ENCODE measurements at regions not wholly inside any gene's neighbourhood (a gene's known extent, or its start where the extent isn't known, plus 50 kb on each side); places are given as distances from the start of the nearest gene placed in this dataset.

DNA sequence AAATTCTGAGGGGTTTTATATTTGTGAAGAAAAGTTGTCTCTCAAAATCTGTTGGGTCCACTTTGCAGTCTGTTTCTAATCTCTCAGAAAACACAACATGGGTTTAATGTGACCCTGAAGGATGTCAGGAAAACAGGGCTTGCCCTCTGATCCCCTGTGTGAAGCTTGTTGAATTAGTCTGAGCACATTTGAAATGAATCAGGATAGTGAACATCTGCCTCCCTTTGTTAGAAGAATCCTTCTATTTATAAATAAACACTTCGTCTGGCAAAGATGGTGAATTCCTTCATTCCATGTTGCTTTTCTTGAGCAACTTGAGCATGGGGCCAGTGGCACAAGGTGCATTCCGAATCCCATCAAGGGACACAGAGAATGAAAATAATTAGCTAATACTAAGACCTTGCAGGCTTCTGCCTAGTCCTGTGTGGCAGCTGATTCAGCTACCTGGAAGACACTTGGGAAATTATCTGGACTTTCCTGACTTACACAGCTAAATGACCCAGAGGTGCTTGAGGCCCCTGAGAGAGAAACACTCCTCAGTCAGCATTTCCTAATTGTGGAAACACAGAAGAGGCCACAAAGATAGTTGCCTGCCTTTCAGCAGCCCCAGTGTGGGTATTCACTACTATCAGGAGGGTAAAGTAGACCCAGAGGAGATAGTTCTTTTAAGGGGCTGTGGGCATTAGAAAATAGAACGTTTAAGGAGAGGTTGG is 305.5 kb downstream of the C7orf25 start:
- no peak for FAIRE-seq
- no peaks in the 10 kb centered on the region for H3K4me1 ChIP-seq (ENCODE audit: control insufficient read depth, extremely low read depth, insufficient read depth, low read length)
- no peak for TF ChIP-seq EZH2 (IDR thresholded peaks at IDR 0.05; ENCODE audit: borderline replicate concordance, low read depth, low read length, severe bottlenecking)
- H4K20me1 ChIP-seq (replicated peaks; ENCODE audit: control insufficient read depth, extremely low read depth, insufficient read depth, low read length) = no peaks in the 10 kb centered on the region
- POLR2A ChIA-PET = no interaction called here
- H3K4me3 ChIP-seq (replicated peaks in 1 of 3; ENCODE audit: insufficient read depth in 1 of 3, low read depth in 1 of 3, low read length in 3 of 3) = no peak overlapping the region
- intact Hi-C loops (cut with micrococcal nuclease) = no loop called here
- no peak overlapping the region for H3K9ac ChIP-seq (replicated peaks; ENCODE audit: extremely low read depth, insufficient read depth, low read length)
- peaks cover 0 to 1% of the 10 kb centered on the region in 2 experiments for H3K27me3 ChIP-seq (ENCODE audit: control insufficient read depth in 2 of 2, insufficient read depth in 2 of 2, low read length in 2 of 2)
- dilution Hi-C loops (cut with MboI; ENCODE audit: extremely low pct_ligation_motif_present, low sequenced_read_pairs) = no loop called here
- H3K4me2 ChIP-seq (ENCODE audit: insufficient read depth, low read length) = no peak overlapping the region
- no peak overlapping the region for H2AFZ ChIP-seq (ENCODE audit: low read depth, low read length)
- no peaks in the 10 kb centered on the region for H3K9me1 ChIP-seq (replicated peaks; ENCODE audit: control insufficient read depth, extremely low read depth, insufficient read depth, low read length)
- CTCF ChIA-PET = interaction anchor here (0.9 kb wide), 1 partner anchor 643 kb away, joined by 3 read pairs; no protein-coding TSS in a partner anchor
- H3K9me3 ChIP-seq (replicated peaks; ENCODE audit: control insufficient read depth, insufficient read depth, low read length) = no peaks in the 10 kb centered on the region
- H3K79me2 ChIP-seq (ENCODE audit: control insufficient read depth, insufficient read depth, low read length) = no peaks in the 10 kb centered on the region
- DNase-seq (ENCODE audit: low read depth, low spot score) = no peak
- H3K27ac ChIP-seq (ENCODE audit: insufficient read depth, low read depth, low read length) = no peak overlapping the region
- no TSS peak for BruUV-seq (replicated peaks)
- no peaks in the 10 kb centered on the region for H3K36me3 ChIP-seq (ENCODE audit: control insufficient read depth in 2 of 2, extremely low read depth in 1 of 2, insufficient read depth in 2 of 2, low read length in 2 of 2)

DNA sequence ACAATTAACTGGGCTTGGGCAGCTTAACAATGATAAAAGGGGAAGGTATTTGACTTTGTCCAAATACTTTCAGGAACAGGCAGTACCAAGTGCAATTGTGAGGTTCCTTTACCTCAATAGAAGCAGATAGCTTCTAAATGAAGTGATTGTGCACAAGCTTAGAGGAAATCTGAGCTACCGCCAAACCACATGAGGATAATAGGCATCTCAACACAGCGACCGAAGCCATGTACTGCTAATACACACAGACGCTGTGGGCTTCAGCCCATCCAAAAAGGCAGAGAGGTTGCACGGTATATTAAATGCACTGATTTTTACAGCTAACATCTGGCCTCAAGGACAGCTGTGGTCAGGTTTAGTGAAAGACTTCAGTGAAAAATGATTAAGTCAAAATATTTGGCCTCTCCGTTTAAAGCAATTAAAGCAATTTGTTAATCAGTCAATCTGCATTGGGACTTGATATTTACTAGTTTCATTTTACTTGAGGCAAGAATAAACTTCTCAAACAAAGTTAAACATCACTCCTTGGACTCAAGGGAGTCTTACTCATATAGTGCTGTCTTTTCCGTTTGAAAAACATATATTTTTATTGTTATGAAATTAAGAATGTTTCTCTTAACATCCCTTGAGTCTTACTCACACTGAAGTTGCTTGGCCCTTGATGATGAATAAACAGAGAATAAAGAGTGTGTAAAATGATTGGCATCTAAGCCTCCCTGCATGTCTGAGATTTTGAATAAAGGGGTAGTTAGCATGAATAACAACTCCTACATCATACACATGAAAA is 306.3 kb downstream of the C7orf25 start:
- dilution Hi-C loops (cut with MboI; ENCODE audit: extremely low pct_ligation_motif_present, low sequenced_read_pairs) = no loop called here
- H3K27ac ChIP-seq (ENCODE audit: insufficient read depth, low read depth, low read length) = no peak overlapping the region
- CTCF ChIA-PET = interaction anchor here (0.9 kb wide), 1 partner anchor 643 kb away, joined by 3 read pairs; no protein-coding TSS in a partner anchor

More for the DNA sequence above, 306.3 kb downstream of the C7orf25 start:
- POLR2A ChIA-PET = no interaction called here
- H3K9me3 ChIP-seq (replicated peaks; ENCODE audit: control insufficient read depth, insufficient read depth, low read length) = no peaks in the 10 kb centered on the region
- TF ChIP-seq MYC (IDR thresholded peaks at IDR 0.05; ENCODE audit: low read depth, low read length) = no peak
- TF ChIP-seq, protein P1, sequence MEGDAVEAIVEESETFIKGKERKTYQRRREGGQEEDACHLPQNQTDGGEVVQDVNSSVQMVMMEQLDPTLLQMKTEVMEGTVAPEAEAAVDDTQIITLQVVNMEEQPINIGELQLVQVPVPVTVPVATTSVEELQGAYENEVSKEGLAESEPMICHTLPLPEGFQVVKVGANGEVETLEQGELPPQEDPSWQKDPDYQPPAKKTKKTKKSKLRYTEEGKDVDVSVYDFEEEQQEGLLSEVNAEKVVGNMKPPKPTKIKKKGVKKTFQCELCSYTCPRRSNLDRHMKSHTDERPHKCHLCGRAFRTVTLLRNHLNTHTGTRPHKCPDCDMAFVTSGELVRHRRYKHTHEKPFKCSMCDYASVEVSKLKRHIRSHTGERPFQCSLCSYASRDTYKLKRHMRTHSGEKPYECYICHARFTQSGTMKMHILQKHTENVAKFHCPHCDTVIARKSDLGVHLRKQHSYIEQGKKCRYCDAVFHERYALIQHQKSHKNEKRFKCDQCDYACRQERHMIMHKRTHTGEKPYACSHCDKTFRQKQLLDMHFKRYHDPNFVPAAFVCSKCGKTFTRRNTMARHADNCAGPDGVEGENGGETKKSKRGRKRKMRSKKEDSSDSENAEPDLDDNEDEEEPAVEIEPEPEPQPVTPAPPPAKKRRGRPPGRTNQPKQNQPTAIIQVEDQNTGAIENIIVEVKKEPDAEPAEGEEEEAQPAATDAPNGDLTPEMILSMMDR (IDR thresholded peaks at IDR 0.05; ENCODE audit: extremely low read depth in 1 of 2, insufficient read depth in 1 of 2, low read depth in 1 of 2, low read length in 2 of 2) = no peak
- TF ChIP-seq, protein P2, sequence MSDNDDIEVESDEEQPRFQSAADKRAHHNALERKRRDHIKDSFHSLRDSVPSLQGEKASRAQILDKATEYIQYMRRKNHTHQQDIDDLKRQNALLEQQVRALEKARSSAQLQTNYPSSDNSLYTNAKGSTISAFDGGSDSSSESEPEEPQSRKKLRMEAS (IDR thresholded peaks at IDR 0.05; ENCODE audit: insufficient read depth, insufficient read length) = no peak
- no peak for TF ChIP-seq JUN (IDR thresholded peaks at IDR 0.05; ENCODE audit: borderline replicate concordance, insufficient read depth, insufficient read length, low read depth)
- TF ChIP-seq POLR2AphosphoS5 (IDR thresholded peaks at IDR 0.05; ENCODE audit: insufficient read depth, low read depth, low read length) = no peak
- no peak for TF ChIP-seq GATA2 (IDR thresholded peaks at IDR 0.05; ENCODE audit: insufficient read depth, insufficient read length, low read depth, low read length)
- TF ChIP-seq FOS (IDR thresholded peaks at IDR 0.05; ENCODE audit: borderline replicate concordance, insufficient read depth, low read length) = no peak
- TF ChIP-seq POLR2A (IDR thresholded peaks at IDR 0.05; ENCODE audit: low read depth, low read length) = no peak
- no peak for TF ChIP-seq EZH2 (IDR thresholded peaks at IDR 0.05; ENCODE audit: borderline replicate concordance, low read depth, low read length, severe bottlenecking)
- DNase-seq (ENCODE audit: low read depth, low spot score) (no peak), FAIRE-seq (no peak)
- H3K9ac ChIP-seq (replicated peaks; ENCODE audit: extremely low read depth, insufficient read depth, low read length) = no peak overlapping the region
- H2AFZ ChIP-seq (ENCODE audit: low read depth, low read length) = no peak overlapping the region
- intact Hi-C loops (cut with micrococcal nuclease) = no loop called here
- no peak overlapping the region for H3K4me3 ChIP-seq (replicated peaks in 1 of 3; ENCODE audit: insufficient read depth in 1 of 3, low read depth in 1 of 3, low read length in 3 of 3)
- no peaks in the 10 kb centered on the region for H3K4me1 ChIP-seq (ENCODE audit: control insufficient read depth, extremely low read depth, insufficient read depth, low read length)
- no peaks in the 10 kb centered on the region for H4K20me1 ChIP-seq (replicated peaks; ENCODE audit: control insufficient read depth, extremely low read depth, insufficient read depth, low read length)
- no peaks in the 10 kb centered on the region for H3K27me3 ChIP-seq (ENCODE audit: control insufficient read depth in 2 of 2, insufficient read depth in 2 of 2, low read length in 2 of 2)
- H3K4me2 ChIP-seq (ENCODE audit: insufficient read depth, low read length) = no peak overlapping the region
- H3K79me2 ChIP-seq (ENCODE audit: control insufficient read depth, insufficient read depth, low read length) = no peaks in the 10 kb centered on the region
- no peaks in the 10 kb centered on the region for H3K9me1 ChIP-seq (replicated peaks; ENCODE audit: control insufficient read depth, extremely low read depth, insufficient read depth, low read length)
- no peaks in the 10 kb centered on the region for H3K36me3 ChIP-seq (ENCODE audit: control insufficient read depth in 2 of 2, extremely low read depth in 1 of 2, insufficient read depth in 2 of 2, low read length in 2 of 2)
- no TSS peak for BruUV-seq (replicated peaks)
